GM19397 (cell line): ENCODE measurements at regions not wholly inside any gene's neighbourhood (a gene's known extent, or its start where the extent isn't known, plus 50 kb on each side); places are given as distances from the start of the nearest gene placed in this dataset.

Experiments used
- ATAC-seq: cut with Tn5 transposase; IDR thresholded peaks from one replicate; pipeline ENCODE4 v1.9.1; 2021; ENCODE audit warnings: mild to moderate bottlenecking, moderate library complexity; ENCODE audit not compliant: unreplicated experiment

- no peak for ATAC-seq
These were observed 306.1 kb downstream of the QKI start for GRCh38 chr6:163720460-163721235.

DNA sequence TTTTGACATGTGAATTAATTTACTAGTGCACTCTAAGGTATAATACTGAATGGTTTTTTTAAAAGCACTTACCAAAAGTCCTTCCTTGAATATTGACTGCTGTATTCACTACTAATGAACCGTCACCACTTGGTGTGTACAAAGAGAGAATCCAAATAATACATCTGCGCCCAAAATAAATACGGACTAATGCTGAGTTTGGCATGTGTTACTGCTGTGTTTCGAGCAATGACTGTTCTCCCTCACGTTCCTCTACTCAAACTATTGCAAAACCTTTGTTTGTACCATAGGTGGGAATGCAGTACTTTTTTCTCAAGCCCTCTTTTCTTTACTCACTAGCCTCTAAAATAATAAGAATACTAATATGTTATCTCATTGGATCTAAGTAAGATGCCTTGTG, 305.5 kb downstream of the QKI start:
- ATAC-seq = no peak

GRCh38 chr6:163719028-163719742, 304.7 kb downstream of the QKI start:
- ATAC-seq = no peak

- ATAC-seq = no peak
These were observed 304.0 kb downstream of the QKI start for GRCh38 chr6:163718537-163718936.

GRCh38 chr6:163717106-163717764, 302.7 kb downstream of the QKI start:
- no peak for ATAC-seq

DNA sequence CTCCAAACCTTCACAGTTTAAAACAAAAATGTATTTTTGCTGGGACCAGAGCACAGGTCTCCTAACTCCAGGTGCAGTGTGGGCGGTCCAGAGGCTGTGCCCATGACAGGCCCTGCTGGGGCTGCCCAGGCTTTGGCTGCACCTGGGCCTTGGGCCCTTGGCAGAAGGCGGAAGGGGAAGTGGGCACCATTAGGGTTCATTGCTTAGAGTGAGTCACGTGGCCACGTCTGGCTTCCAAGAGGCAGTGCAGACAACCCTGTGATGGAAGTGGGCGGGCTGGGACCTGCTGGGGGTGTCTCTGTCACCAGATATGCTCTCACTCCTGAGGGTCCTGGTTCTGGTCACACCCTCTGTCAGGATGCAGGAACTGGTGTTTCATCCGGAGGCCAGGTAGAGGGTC, 302.2 kb downstream of the QKI start:
- ATAC-seq = no peak

DNA sequence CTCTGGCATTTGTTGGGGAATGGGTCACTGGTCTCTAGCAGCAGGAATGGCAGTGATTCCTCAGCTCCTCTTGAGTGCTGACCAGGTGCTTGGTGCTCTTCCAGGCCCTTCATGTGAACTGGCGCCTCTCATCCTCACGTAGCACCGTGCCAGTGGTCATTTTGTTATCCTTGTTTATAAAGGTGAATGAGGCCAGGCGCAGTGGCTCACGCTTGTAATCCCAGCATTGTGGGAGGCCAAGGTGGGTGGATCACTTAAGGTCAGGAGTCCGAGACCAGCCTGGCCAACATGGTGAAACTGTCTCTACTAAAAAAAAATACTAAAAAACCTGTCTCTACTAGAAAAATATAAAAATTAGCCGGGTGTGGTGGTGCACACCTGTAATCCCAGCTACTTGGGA, 301.3 kb downstream of the QKI start:
- no peak for ATAC-seq

DNA sequence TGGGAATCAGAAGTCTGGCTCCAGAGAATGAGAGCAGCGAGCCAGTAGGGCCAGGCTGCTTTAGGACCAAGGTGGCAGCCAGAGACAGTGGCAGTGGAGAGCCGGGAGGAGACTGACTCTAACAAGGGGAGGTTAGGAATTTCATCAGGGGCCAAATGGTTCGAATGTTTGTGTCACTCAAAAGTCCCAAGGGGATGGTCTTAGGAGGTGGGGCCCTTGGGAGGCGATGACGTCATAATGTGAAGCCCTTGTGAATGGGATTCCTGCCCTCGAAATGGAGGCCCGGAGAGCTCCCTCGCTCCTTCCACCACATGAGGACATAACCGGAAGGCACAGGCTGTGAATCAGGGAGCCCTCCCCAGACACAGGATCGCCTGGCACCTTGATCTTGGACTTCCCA, 299.7 kb downstream of the QKI start:
- ATAC-seq = no peak

- no peak for ATAC-seq
These were observed 298.5 kb downstream of the QKI start for GRCh38 chr6:163712981-163713380.

- no peak for ATAC-seq
These were observed 298.0 kb downstream of the QKI start for GRCh38 chr6:163712566-163712961.

- ATAC-seq = peak; percentile 49
These were observed 297.4 kb downstream of the QKI start for GRCh38 chr6:163711615-163712565.

- no peak for ATAC-seq
These were observed 296.3 kb downstream of the QKI start for GRCh38 chr6:163710532-163711470.

- ATAC-seq = no peak
These were observed 295.2 kb downstream of the QKI start for GRCh38 chr6:163709693-163710092.

DNA sequence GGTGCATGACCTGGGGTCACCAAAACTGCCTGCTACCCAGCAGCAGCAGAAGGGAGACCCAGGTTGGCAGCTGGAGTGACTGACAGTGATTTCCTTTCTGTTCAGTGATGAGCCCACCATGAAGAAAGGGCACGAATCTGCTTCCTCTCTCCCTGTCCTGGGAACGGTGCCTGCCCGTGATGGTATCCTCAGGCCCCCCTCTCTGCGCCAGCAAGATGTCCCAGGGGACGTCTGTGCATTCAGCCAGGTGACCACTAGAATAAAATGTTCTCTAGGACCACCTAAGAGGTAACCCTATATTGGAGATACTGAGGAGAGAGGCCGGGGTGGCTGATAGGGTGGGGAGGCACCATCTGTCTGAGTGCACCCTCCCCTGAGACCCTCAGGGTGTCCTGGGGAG, 294.7 kb downstream of the QKI start:
- ATAC-seq = no peak

DNA sequence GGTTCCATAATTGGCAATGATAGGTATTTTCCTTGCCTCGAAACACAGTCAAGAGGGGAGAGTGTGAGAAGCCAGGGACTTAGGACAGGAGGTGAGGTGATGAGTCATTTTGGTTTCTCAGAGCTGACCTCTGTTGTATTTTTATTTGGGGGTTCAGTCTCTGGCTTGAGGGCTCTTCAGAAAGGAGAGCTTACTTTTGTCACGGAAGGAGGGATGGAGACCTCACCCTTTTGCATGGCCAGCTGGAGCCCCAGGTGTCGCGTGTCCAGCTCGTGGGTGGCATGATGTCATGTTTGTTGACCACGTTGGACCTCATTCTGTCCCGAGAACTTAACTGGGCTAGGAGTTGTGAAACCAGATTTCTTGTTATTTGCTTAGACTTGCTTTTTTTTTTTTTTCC, 293.9 kb downstream of the QKI start:
- peak; percentile 44 for ATAC-seq

- ATAC-seq = peak; percentile 46
These were observed 293.2 kb downstream of the QKI start for GRCh38 chr6:163707387-163708355.

GRCh38 chr6:163706500-163707087, 292.1 kb downstream of the QKI start:
- no peak for ATAC-seq

- ATAC-seq = peak; percentile 53
These were observed 291.4 kb downstream of the QKI start for GRCh38 chr6:163705923-163706322.
